ENCODE measurements at regions not wholly inside any gene's neighbourhood (a gene's known extent, or its start where the extent isn't known, plus 50 kb on each side); places are given as distances from the start of the nearest gene placed in this dataset.

- Histone ChIP-seq H3K27ac (ENCODE audit: low read length) (no peak overlapping the region), H3K36me3 (ENCODE audit: insufficient read depth, low read length) (no peaks in the 10 kb centered on the region), H3K9me2 (ENCODE audit: insufficient read depth, low read length) (no peaks in the 10 kb centered on the region), H3K9ac (ENCODE audit: low read length) (no peak overlapping the region), H3K4me3 (ENCODE audit: low read length) (no peak overlapping the region), H3K27me3 (ENCODE audit: insufficient read depth, low read depth, low read length) (no peaks in the 10 kb centered on the region), H3K79me2 (replicated peaks; ENCODE audit: insufficient read depth, low read length) (no peaks in the 10 kb centered on the region), H4K20me1 (ENCODE audit: insufficient read depth) (no peaks in the 10 kb centered on the region), H3K9me3 (ENCODE audit: low read length) (no peaks in the 10 kb centered on the region), H3F3A (ENCODE audit: insufficient read depth, low read length, poor library complexity, severe bottlenecking) (no peaks in the 10 kb centered on the region), H2AFZ (ENCODE audit: low read depth, low read length) (no peak overlapping the region), H3K4me2 (ENCODE audit: low read length) (no peak overlapping the region)
- TF ChIP-seq EZH2 (IDR thresholded peaks at IDR 0.05; ENCODE audit: borderline replicate concordance, insufficient read depth, low read length, poor library complexity, severe bottlenecking) (no peak), POLR2AphosphoS5 (IDR thresholded peaks at IDR 0.05) (no peak), EP300 (conservative IDR thresholded peaks at IDR 0.05; ENCODE audit: poor library complexity, severe bottlenecking) (no peak), SMC3 (conservative IDR thresholded peaks at IDR 0.05; ENCODE audit: poor library complexity) (no peak), REST (IDR thresholded peaks at IDR 0.05; ENCODE audit: borderline replicate concordance) (no peak), TAF1 (IDR thresholded peaks at IDR 0.05; ENCODE audit: low read depth) (no peak), CTCF (IDR thresholded peaks at IDR 0.05; ENCODE audit: poor library complexity, severe bottlenecking) (no peak), RAD21 (conservative IDR thresholded peaks at IDR 0.05) (no peak), MXI1 (conservative IDR thresholded peaks at IDR 0.05; ENCODE audit: poor library complexity, severe bottlenecking) (no peak)
These were observed 219.6 kb downstream of the CYP26B1 start for GRCh38 chr2:71927757-71928715.

DNA sequence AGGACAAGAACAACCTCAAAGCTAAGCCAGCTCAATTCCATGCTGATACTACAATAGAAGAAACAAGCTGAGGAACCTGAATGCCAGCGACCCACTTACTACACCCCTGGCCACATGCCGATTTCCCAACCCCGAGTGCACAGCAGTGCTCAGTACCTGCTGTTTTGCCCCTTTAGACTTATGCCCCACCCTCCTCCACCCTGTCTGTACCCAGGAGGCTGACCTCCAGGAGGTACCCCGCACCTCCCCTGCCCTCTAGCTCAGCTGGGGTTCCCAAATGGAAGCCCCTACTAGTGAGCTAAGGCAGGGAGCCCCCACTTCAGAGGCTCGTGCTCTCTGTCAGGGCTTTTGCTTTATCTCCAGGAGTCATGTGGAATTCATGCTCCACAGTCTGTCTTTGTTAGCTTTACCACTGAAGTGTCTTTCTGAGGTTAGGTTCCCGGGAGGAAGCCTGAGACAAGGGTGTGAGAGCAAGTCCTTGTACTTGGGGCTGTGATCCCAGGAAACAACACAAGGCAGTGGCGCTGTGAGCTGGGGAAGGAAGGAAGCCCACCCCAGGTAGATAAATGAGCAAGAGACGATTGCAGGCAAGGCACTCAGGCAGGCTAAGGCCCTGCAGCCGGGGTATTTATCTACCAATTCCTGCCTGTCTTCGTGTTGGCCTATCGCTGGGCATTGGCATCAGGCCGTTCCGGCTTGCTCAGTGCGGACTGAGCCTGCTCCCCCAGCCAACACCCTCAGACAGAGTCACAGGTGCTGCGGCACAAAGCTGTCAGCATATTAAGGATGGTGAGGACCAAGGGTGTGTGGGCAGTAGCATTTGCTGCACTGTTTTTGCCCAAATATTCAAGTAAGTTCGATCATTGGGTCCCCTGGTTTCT is 220.5 kb downstream of the CYP26B1 start:
- Histone ChIP-seq H3F3A (ENCODE audit: insufficient read depth, low read length, poor library complexity, severe bottlenecking) (no peaks in the 10 kb centered on the region), H3K36me3 (ENCODE audit: insufficient read depth, low read length) (no peaks in the 10 kb centered on the region), H3K9me3 (ENCODE audit: low read length) (no peaks in the 10 kb centered on the region), H3K9me2 (ENCODE audit: insufficient read depth, low read length) (no peaks in the 10 kb centered on the region), H3K79me2 (replicated peaks; ENCODE audit: insufficient read depth, low read length) (no peaks in the 10 kb centered on the region), H2AFZ (ENCODE audit: low read depth, low read length) (no peak overlapping the region), H3K4me2 (ENCODE audit: low read length) (no peak overlapping the region), H3K9ac (ENCODE audit: low read length) (no peak overlapping the region), H3K27ac (ENCODE audit: low read length) (no peak overlapping the region), H3K27me3 (ENCODE audit: insufficient read depth, low read depth, low read length) (no peaks in the 10 kb centered on the region), H4K20me1 (ENCODE audit: insufficient read depth) (no peaks in the 10 kb centered on the region), H3K4me3 (ENCODE audit: low read length) (no peak overlapping the region)
- TF ChIP-seq TAF1 (IDR thresholded peaks at IDR 0.05; ENCODE audit: low read depth) (no peak), EP300 (conservative IDR thresholded peaks at IDR 0.05; ENCODE audit: poor library complexity, severe bottlenecking) (no peak)

All from neural cell (in vitro differentiated cells).